LNCAP (cell line): ENCODE measurements at regions not wholly inside any gene's neighbourhood (a gene's known extent, or its start where the extent isn't known, plus 50 kb on each side); places are given as distances from the start of the nearest gene placed in this dataset.

ENCODE experiments used
- TF ChIP-seq, protein P1 (sequence below): fragments of 450-650 bp; IDR thresholded peaks from 2 replicates; pipeline ENCODE4 v1.5.1; 2017; ENCODE audit warnings: mild to moderate bottlenecking

DNA sequence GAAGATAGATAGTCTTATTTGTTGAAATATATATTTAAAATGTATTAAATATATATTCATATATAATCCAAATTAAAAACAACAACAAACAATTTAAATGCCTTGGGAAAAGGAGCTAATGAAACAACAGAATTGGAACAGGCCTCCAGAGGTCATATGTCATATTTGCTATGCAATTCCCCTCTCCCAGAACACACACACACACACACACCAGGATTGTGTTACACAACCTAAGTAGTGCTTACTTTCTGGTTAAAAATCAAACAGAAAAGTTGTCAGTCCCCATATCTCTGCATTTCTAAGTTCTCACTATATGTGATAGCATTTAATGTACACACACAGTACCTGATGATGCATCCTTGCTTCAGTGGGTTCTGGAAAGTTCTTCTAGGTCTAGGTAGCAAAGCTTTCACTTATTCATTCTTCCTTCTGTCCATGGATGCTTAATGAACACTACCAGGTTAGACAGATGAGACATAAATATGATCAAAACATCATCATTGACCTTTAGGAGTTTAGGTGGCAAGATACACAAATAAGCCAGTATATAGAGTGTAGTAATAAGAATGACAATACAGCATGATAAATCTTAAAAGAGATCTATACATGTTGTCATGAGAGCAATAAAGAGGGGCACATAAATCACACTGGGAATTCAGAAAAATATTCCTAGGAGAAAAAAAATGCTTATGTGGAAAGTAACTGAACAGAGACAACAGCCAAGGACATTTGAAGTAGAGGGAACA, 662.8 kb downstream of the PTPRC start:
- TF ChIP-seq, protein P1, sequence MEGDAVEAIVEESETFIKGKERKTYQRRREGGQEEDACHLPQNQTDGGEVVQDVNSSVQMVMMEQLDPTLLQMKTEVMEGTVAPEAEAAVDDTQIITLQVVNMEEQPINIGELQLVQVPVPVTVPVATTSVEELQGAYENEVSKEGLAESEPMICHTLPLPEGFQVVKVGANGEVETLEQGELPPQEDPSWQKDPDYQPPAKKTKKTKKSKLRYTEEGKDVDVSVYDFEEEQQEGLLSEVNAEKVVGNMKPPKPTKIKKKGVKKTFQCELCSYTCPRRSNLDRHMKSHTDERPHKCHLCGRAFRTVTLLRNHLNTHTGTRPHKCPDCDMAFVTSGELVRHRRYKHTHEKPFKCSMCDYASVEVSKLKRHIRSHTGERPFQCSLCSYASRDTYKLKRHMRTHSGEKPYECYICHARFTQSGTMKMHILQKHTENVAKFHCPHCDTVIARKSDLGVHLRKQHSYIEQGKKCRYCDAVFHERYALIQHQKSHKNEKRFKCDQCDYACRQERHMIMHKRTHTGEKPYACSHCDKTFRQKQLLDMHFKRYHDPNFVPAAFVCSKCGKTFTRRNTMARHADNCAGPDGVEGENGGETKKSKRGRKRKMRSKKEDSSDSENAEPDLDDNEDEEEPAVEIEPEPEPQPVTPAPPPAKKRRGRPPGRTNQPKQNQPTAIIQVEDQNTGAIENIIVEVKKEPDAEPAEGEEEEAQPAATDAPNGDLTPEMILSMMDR = no peak

DNA sequence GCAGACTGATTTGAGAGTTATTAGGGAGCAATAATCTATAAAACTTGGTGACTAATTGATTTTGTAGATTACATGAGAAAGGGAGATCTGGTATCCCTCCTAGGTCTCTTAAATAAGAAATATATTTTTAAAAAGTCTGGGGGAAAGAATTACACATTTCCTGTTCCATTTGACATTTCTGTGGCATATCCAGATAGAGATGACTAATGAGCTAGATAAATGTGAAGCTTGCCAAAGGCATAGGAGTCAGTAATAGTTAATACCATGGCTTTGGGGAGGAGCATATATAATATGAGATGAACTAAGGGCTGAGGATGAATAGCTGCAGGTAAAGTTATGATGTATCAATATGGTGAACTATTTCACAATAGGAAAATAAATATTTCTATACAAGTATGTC, 663.7 kb downstream of the PTPRC start:
- TF ChIP-seq, protein P1 = no peak

DNA sequence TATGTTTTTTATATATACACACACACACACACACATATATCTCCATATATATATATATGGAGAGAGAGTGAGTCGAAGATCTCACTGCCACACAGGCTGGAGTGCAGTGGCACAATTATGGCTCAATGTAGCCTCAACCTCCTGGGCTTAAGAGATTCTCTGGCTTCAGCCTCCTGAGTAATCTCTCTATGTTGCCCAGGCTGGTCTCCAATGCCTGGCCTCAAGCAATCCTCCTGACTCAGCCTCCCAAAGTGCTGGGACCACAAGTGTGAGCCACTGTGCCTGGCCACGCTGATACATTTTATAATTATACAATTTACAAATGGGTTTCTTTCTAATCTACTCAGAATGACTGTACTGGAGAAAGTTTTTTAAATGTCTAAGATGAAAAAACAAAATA, 664.2 kb downstream of the PTPRC start:
- TF ChIP-seq, protein P1 = no peak

GRCh38 chr1:199305053-199305452, 666.2 kb downstream of the PTPRC start:
- TF ChIP-seq, protein P1 = no peak

GRCh38 chr1:199307496-199308264, 668.8 kb downstream of the PTPRC start:
- TF ChIP-seq, protein P1 = no peak

DNA sequence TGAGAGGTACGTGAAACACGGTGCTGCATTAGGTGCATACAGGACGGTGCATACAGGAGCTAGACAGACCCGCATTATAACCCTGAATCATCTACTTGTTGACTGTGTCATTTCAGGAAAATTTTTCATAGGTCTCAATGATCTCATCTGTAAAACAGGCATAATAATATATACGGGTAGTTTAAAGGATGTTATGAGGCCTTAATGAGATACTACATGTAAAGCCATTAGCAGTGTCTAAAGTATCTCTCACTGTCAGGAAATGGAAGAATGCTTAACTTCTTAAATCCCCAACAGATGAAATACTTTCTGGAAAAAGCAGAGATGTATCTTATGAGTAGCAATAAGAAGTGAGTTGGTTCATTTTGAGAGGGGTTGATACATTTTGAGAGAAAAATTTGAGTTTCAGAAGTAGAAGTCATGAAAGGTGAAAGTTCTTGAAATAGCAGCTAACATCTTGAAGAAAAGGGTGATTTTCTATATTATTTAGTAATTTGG, 669.6 kb downstream of the PTPRC start:
- TF ChIP-seq, protein P1 = no peak

GRCh38 chr1:199310708-199311107, 671.9 kb downstream of the PTPRC start:
- TF ChIP-seq, protein P1 = no peak
